ENCODE measurements at regions not wholly inside any gene's neighbourhood (a gene's known extent, or its start where the extent isn't known, plus 50 kb on each side); places are given as distances from the start of the nearest gene placed in this dataset.

DNA sequence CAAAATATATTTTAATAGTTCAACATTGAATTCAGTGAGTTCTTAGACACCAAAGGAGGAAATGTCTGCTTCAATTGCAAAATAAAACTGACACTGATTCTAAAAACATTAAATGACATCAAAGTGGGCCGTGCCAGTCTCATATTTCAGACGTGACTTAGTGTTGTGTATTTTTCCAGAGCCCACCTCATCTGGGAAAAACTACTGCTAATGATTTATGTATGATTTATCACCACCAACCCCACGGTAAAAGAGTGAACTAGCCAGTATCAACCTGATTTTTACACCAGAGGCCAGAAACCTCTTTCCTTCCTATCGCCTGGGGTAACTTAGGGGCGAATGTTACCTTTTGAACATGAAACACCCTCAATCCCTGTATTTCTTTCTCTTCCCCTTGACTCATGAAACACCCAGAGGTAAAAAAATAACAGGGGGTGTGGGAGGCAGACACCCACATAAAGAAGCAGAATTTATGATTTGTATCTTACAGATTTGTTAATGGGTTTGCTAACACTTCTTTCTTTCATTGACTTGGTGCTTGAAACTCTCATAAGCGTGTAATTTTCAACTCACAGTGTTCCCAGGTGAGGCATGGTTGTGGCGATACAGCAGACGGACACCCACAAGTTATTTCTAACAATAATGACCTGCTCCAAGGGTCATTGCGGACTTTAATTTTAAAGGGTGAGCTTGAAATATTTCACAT is 56.4 kb upstream of the FANCC start:
- no peak overlapping the region for H3K27ac ChIP-seq (ENCODE audit: low read depth in 1 of 3, low read length in 2 of 3)
- no peaks in the 10 kb centered on the region for H3K4me1 ChIP-seq (ENCODE audit: control insufficient read depth in 3 of 3, insufficient read depth in 2 of 3, low read depth in 1 of 3, low read length in 2 of 3)
- 81 to 88% (median 84%) methylated on average over 9 of the region's 9 CpGs for WGBS, 3 donors
- H3K9me3 ChIP-seq (ENCODE audit: control insufficient read depth in 2 of 2, insufficient read depth in 1 of 2, low read depth in 1 of 2, low read length in 1 of 2) = no peaks in the 10 kb centered on the region
- H3K4me3 ChIP-seq (ENCODE audit: low read depth in 1 of 3, low read length in 3 of 3) = no peak overlapping the region
- FAIRE-seq (no peak), DNase-seq (no peak)
- no peaks in the 10 kb centered on the region for H3K36me3 ChIP-seq (ENCODE audit: control insufficient read depth in 3 of 3, insufficient read depth in 2 of 3, low read depth in 1 of 3, low read length in 3 of 3)
- H3K27me3 ChIP-seq (ENCODE audit: control insufficient read depth in 3 of 3, insufficient read depth in 3 of 3, low read length in 3 of 3) = no peaks in the 10 kb centered on the region

DNA sequence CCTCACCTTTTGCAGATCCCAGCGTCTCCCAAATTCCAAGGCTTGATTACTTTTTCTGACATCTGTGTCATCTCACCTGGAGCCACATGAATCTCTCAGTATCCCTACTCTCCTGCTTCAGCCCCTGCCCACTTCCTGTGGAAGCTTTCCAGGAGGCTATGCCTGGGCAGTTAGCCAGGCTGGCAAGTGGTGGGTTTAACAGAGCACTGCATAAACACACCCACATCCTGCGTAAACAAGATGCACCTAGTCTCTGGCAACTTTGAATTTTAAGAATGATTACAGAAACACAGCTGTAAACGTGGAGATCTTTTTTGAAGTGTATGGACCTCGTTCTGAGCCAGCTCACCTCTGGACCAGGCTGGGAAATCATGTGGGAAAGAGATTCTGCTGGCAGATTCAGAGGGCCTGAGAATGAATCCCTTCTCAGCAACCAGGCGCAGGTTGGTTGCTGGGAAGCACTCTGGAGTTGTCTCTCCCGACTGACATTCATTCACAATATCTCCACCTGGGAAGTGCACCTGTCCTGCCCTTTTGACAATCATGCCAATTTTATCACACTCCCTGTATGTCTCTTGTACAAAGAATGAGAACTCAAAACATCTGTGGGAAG is 55.7 kb upstream of the FANCC start:
- no peaks in the 10 kb centered on the region for H3K27me3 ChIP-seq (ENCODE audit: control insufficient read depth in 3 of 3, insufficient read depth in 3 of 3, low read length in 3 of 3)
- 32 to 59% (median 38%) methylated on average over 6 of the region's 6 CpGs for WGBS, 3 donors
- no peak overlapping the region for H3K4me3 ChIP-seq (ENCODE audit: low read depth in 1 of 3, low read length in 3 of 3)
- H3K4me1 ChIP-seq (ENCODE audit: control insufficient read depth in 3 of 3, insufficient read depth in 2 of 3, low read depth in 1 of 3, low read length in 2 of 3) = no peaks in the 10 kb centered on the region
- no peaks in the 10 kb centered on the region for H3K9me3 ChIP-seq (ENCODE audit: control insufficient read depth in 2 of 2, insufficient read depth in 1 of 2, low read depth in 1 of 2, low read length in 1 of 2)
- no peak overlapping the region for H3K27ac ChIP-seq (ENCODE audit: low read depth in 1 of 3, low read length in 2 of 3)
- FAIRE-seq = no peak
- no peaks in the 10 kb centered on the region for H3K36me3 ChIP-seq (ENCODE audit: control insufficient read depth in 3 of 3, insufficient read depth in 2 of 3, low read depth in 1 of 3, low read length in 3 of 3)
- no peak for DNase-seq

DNA sequence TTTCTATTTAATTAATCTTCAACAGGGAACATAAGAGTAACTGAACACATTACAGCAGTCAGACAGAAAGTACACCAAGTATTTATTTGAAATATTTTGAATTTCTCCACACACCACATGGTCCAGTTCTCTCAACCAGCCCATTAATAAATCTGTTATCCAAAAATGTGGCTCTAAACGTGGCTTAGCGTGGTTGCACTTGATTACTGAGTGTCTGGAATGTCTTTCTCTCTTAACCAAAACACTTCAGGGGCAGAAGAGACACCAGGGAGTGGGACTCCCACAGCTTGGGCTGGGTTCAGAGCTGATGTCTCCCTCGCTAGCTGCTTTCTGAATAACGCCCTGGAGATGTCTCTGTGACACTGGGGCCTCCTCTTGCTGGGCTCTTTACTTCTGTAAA is 52.6 kb upstream of the FANCC start:
- no peak overlapping the region for H3K4me3 ChIP-seq (ENCODE audit: low read depth in 1 of 3, low read length in 3 of 3)
- no peaks in the 10 kb centered on the region for H3K4me1 ChIP-seq (ENCODE audit: control insufficient read depth in 3 of 3, insufficient read depth in 2 of 3, low read depth in 1 of 3, low read length in 2 of 3)
- no peaks in the 10 kb centered on the region for H3K36me3 ChIP-seq (ENCODE audit: control insufficient read depth in 3 of 3, insufficient read depth in 2 of 3, low read depth in 1 of 3, low read length in 3 of 3)
- H3K27ac ChIP-seq (ENCODE audit: low read depth in 1 of 3, low read length in 2 of 3) = no peak overlapping the region
- peak in 1 of 2 donors; percentile 7 for DNase-seq
- 61 to 79% (median 78%) methylated on average over 4 of the region's 4 CpGs for WGBS, 3 donors
- no peak for FAIRE-seq
- no peaks in the 10 kb centered on the region for H3K9me3 ChIP-seq (ENCODE audit: control insufficient read depth in 2 of 2, insufficient read depth in 1 of 2, low read depth in 1 of 2, low read length in 1 of 2)
- no peaks in the 10 kb centered on the region for H3K27me3 ChIP-seq (ENCODE audit: control insufficient read depth in 3 of 3, insufficient read depth in 3 of 3, low read length in 3 of 3)

DNA sequence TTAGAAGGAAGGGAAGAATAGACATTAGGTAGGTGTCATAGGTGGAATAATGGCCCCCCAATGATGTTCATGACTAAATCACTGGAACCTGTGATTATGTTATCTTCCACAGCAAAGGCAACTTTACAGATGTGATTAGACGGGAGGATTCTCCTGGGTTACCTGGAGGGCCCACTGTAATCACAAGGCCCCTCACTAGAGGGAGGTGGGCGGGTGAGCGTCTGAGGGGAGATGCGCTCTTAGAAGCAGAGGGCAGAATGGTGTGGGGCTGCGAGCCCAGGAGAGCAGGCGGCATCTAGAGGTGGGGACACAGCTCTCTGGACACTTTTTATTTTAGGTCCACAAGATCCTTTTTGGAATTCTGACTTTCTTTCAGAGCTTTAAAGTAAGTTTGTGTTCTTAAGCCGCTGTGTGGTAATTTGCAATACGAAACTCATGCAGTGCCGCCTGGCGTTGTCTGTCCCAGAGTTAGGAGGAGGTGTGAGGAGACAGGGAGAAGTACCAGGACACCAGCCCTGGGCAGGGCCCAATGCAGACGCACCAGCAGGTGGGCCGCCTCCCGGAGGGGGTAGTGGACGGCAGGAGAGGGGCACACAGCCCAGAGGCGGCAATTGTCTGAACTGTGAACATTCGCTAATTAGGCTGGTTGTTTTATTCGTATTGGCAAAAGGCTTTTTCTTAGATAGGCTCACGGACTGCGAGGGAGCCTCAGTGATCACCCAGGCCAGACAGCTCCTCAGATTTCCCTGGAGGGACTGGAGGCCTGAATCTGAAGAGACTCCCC is 51.1 kb upstream of the FANCC start:
- H3K27me3 ChIP-seq (ENCODE audit: control insufficient read depth in 3 of 3, insufficient read depth in 3 of 3, low read length in 3 of 3) = no peaks in the 10 kb centered on the region
- no peaks in the 10 kb centered on the region for H3K36me3 ChIP-seq (ENCODE audit: control insufficient read depth in 3 of 3, insufficient read depth in 2 of 3, low read depth in 1 of 3, low read length in 3 of 3)
- DNase-seq (no peak), FAIRE-seq (no peak)
- no peaks in the 10 kb centered on the region for H3K9me3 ChIP-seq (ENCODE audit: control insufficient read depth in 2 of 2, insufficient read depth in 1 of 2, low read depth in 1 of 2, low read length in 1 of 2)
- no peaks in the 10 kb centered on the region for H3K4me1 ChIP-seq (ENCODE audit: control insufficient read depth in 3 of 3, insufficient read depth in 2 of 3, low read depth in 1 of 3, low read length in 2 of 3)
- H3K4me3 ChIP-seq (ENCODE audit: low read depth in 1 of 3, low read length in 3 of 3) = no peak overlapping the region
- no peak overlapping the region for H3K27ac ChIP-seq (ENCODE audit: low read depth in 1 of 3, low read length in 2 of 3)
- WGBS, 3 donors = 93 to 95% (median 94%) methylated on average over 19 of the region's 19 CpGs
